ENCODE measurements at regions not wholly inside any gene's neighbourhood (a gene's known extent, or its start where the extent isn't known, plus 50 kb on each side); places are given as distances from the start of the nearest gene placed in this dataset.
"Not testable (repeated sequence)": the region's sequence is repeated elsewhere in the genome, so short reads cannot be mapped to it uniquely, and the experiment has no call there.

- DNase-seq, result no peak
Measured at GRCh38 chrX:128754130-128754529, 701.9 kb upstream of the ACTRT1 start.

GRCh38 chrX:128739539-128739938, 687.3 kb upstream of the ACTRT1 start:
- DNase-seq, result no peak

GRCh38 chrX:128728943-128729342, 676.7 kb upstream of the ACTRT1 start:
- DNase-seq, result no peak

- DNase-seq, result no peak
Measured at GRCh38 chrX:128717635-128718578, 665.7 kb upstream of the ACTRT1 start.

GRCh38 chrX:128714425-128714824, 662.2 kb upstream of the ACTRT1 start:
- DNase-seq, result no peak

GRCh38 chrX:128699716-128700285, 647.6 kb upstream of the ACTRT1 start:
- no peak for DNase-seq

GRCh38 chrX:128698573-128699181, 646.5 kb upstream of the ACTRT1 start:
- DNase-seq, result no peak

GRCh38 chrX:128691872-128692271, 639.7 kb upstream of the ACTRT1 start:
- no peak for DNase-seq

GRCh38 chrX:128685387-128685786, 633.2 kb upstream of the ACTRT1 start:
- no peak for DNase-seq

GRCh38 chrX:128676651-128677050, 624.4 kb upstream of the ACTRT1 start:
- DNase-seq, result no peak

- DNase-seq, result peak; percentile 62
Measured at GRCh38 chrX:128674326-128675086, 622.3 kb upstream of the ACTRT1 start.

- DNase-seq, result no peak
Measured at GRCh38 chrX:128664211-128664610, 612.0 kb upstream of the ACTRT1 start.

GRCh38 chrX:128653524-128654060, 601.4 kb upstream of the ACTRT1 start:
- DNase-seq, result no peak

GRCh38 chrX:128650326-128650725, 598.1 kb upstream of the ACTRT1 start:
- DNase-seq, result no peak

GRCh38 chrX:128634754-128635153, 582.6 kb upstream of the ACTRT1 start:
- no peak for DNase-seq

- no peak for DNase-seq
Measured at GRCh38 chrX:128623361-128623760, 571.2 kb upstream of the ACTRT1 start.

GRCh38 chrX:128622296-128622695, 570.1 kb upstream of the ACTRT1 start:
- no peak for DNase-seq

GRCh38 chrX:128619490-128619889, 567.3 kb upstream of the ACTRT1 start:
- no peak for DNase-seq

GRCh38 chrX:128616933-128617332, 564.7 kb upstream of the ACTRT1 start:
- DNase-seq, result no peak

- not testable (repeated sequence) for DNase-seq
Measured at GRCh38 chrX:128606817-128607216, 554.6 kb upstream of the ACTRT1 start.

- DNase-seq, result not testable (repeated sequence)
Measured at GRCh38 chrX:128606357-128606756, 554.2 kb upstream of the ACTRT1 start.

GRCh38 chrX:128601706-128602105, 549.5 kb upstream of the ACTRT1 start:
- DNase-seq, result no peak

GRCh38 chrX:128599632-128600031, 547.4 kb upstream of the ACTRT1 start:
- no peak for DNase-seq
